ENCODE measurements at regions not wholly inside any gene's neighbourhood (a gene's known extent, or its start where the extent isn't known, plus 50 kb on each side); places are given as distances from the start of the nearest gene placed in this dataset.

- TF ChIP-seq CTCF (tag by site-specific recombination; IDR thresholded peaks at IDR 0.05) (no peak), ZBTB44 (tag by site-specific recombination; IDR thresholded peaks at IDR 0.05) (no peak), ZNF623 (tag by site-specific recombination; IDR thresholded peaks at IDR 0.05) (no peak), MZF1 (tag by site-specific recombination; IDR thresholded peaks at IDR 0.05; ENCODE audit: borderline replicate concordance) (no peak), ZNF423 (tag by site-specific recombination; IDR thresholded peaks at IDR 0.05) (no peak), GLIS2 (tag by site-specific recombination; IDR thresholded peaks at IDR 0.05) (no peak)
- TF ChIP-seq, protein P1, sequence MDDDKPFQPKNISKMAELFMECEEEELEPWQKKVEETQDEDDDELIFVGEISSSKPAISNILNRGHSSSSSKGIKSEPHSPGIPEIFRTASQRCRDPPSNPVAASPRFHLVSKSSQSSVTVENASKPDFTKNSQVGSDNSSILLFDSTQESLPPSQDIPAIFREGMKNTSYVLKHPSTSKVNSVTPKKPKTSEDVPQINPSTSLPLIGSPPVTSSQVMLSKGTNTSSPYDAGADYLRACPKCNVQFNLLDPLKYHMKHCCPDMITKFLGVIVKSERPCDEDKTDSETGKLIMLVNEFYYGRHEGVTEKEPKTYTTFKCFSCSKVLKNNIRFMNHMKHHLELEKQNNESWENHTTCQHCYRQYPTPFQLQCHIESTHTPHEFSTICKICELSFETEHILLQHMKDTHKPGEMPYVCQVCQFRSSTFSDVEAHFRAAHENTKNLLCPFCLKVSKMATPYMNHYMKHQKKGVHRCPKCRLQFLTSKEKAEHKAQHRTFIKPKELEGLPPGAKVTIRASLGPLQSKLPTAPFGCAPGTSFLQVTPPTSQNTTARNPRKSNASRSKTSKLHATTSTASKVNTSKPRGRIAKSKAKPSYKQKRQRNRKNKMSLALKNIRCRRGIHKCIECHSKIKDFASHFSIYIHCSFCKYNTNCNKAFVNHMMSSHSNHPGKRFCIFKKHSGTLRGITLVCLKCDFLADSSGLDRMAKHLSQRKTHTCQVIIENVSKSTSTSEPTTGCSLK (tag by site-specific recombination; IDR thresholded peaks at IDR 0.05) = no peak
- TF ChIP-seq, protein P2, sequence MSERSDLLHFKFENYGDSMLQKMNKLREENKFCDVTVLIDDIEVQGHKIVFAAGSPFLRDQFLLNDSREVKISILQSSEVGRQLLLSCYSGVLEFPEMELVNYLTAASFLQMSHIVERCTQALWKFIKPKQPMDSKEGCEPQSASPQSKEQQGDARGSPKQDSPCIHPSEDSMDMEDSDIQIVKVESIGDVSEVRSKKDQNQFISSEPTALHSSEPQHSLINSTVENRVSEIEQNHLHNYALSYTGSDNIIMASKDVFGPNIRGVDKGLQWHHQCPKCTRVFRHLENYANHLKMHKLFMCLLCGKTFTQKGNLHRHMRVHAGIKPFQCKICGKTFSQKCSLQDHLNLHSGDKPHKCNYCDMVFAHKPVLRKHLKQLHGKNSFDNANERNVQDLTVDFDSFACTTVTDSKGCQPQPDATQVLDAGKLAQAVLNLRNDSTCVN (tag by site-specific recombination; optimal IDR thresholded peaks at IDR 0.05) = no peak
Measured at GRCh38 chr16:17940584-17941364, 395.8 kb downstream of the NPIPA8 start.
